Panc1 (cell line): ENCODE measurements at regions not wholly inside any gene's neighbourhood (a gene's known extent, or its start where the extent isn't known, plus 50 kb on each side); places are given as distances from the start of the nearest gene placed in this dataset.

Experiments
- ATAC-seq: fragments of 200-7000 bp; cut with Tn5 transposase; 2 replicates; pipeline ENCODE4 v1.9.1; 2020; ENCODE audit warnings: mild to moderate bottlenecking, moderate library complexity
- BruUV-seq: library from RNA; stranded (reverse); fragments of 400-500 nt; replicated peaks from 2 replicates; lab custom pipeline; 2021; lab: Mats Ljungman, UMichigan
- CTCF ChIA-PET: fragments of 300-600 bp; sonication (Branson Sonifier 250); formaldehyde crosslinking; loops from one replicate; lab custom pipeline; 2022; ENCODE audit warnings: antibody characterized with exemption; lab: Charles Lee
- POLR2A ChIA-PET: fragments of 300-600 bp; sonication (Branson Sonifier 250); formaldehyde crosslinking; loops from one replicate; lab custom pipeline; 2022; ENCODE audit warnings: antibody characterized with exemption; lab: Charles Lee
- DNase-seq: peaks from one replicate; pipeline ENCODE4 v3.0.0-alpha.2; 2010; ENCODE audit warnings: low read depth, low spot score
- H3K27ac ChIP-seq: 2 replicates; pipeline ENCODE4 v1.5.1; 2011; ENCODE audit warnings: mild to moderate bottlenecking, low read length, inconsistent platforms
- H3K27me3 ChIP-seq: fragments of 200-500 bp; sonication (Bioruptor generic); 2 replicates; pipeline ENCODE4 v1.6.0; 2014; ENCODE audit warnings: low read length, inconsistent platforms; ENCODE audit not compliant: control insufficient read depth, insufficient read depth
- H3K36me3 ChIP-seq: fragments of 200-500 bp; sonication (Bioruptor generic); 2 replicates; pipeline ENCODE4 v1.5.1; 2014; ENCODE audit warnings: inconsistent platforms, mild to moderate bottlenecking, low read length, moderate library complexity; ENCODE audit not compliant: control insufficient read depth, insufficient read depth
- H3K4me1 ChIP-seq: 2 replicates; pipeline ENCODE4 v1.5.1; 2011; ENCODE audit warnings: inconsistent platforms, mild to moderate bottlenecking, low read length, moderate library complexity; ENCODE audit not compliant: control insufficient read depth, insufficient read depth
- H3K4me3 ChIP-seq, 2 experiments: 2 replicates each; pipeline ENCODE4 v1.5.1; 2011 to 2012; ENCODE audit warnings: low read depth in 2 of 2, low read length in 2 of 2, mild to moderate bottlenecking in 2 of 2, inconsistent platforms in 1 of 2, moderate library complexity in 1 of 2
- H3K9me3 ChIP-seq: fragments of 200-500 bp; sonication (Bioruptor generic); 2 replicates; pipeline ENCODE4 v1.5.1; 2014; ENCODE audit warnings: low read depth, mild to moderate bottlenecking, inconsistent platforms, low read length, moderate library complexity; ENCODE audit not compliant: control insufficient read depth, insufficient read depth
- CTCF ChIP-seq: fragments of 450-650 bp; IDR thresholded peaks from 2 replicates; pipeline ENCODE4 v1.5.1; 2017; ENCODE audit warnings: mild to moderate bottlenecking
- POLR2AphosphoS5 ChIP-seq: IDR thresholded peaks from 2 replicates; pipeline ENCODE4 v1.6.1; 2012; ENCODE audit warnings: mild to moderate bottlenecking, low read depth, low read length, moderate library complexity
- REST ChIP-seq, 2 experiments: IDR thresholded peaks; 2 replicates each; pipeline ENCODE4 v1.6.1; 2011 to 2012; ENCODE audit warnings: low read depth in 2 of 2, control low read depth in 1 of 2, low read length in 1 of 2, mild to moderate bottlenecking in 1 of 2, moderate library complexity in 1 of 2; ENCODE audit not compliant: insufficient read depth in 1 of 2
- SIN3A ChIP-seq: IDR thresholded peaks from 2 replicates; pipeline ENCODE4 v1.6.1; 2012; ENCODE audit warnings: low read depth, mild to moderate bottlenecking, low read length, moderate library complexity, borderline replicate concordance; ENCODE audit not compliant: insufficient read depth
- TCF7L2 ChIP-seq: IDR thresholded peaks from 2 replicates; pipeline ENCODE4 v1.6.1; 2011; ENCODE audit warnings: mild to moderate bottlenecking, low read depth, low read length, inconsistent platforms
- in situ Hi-C: cut with HindIII; loops from 2 replicates; pipeline ENCODE4 v1.10.0; 2016; ENCODE audit warnings: low sequenced_read_pairs, low pct_unique_long_range_greater_than_20kb
- intact Hi-C: fragments of 100-400 bp; cut with micrococcal nuclease; formaldehyde crosslinking; loops from one replicate; pipeline ENCODE4 v1.10.0; 2022; ENCODE audit not compliant: unreplicated experiment

- DNase-seq = peak; percentile 7
- in situ Hi-C loops = no loop called here
Observed at GRCh38 chr2:5453220-5454050, 238.7 kb upstream of the SOX11 start.

GRCh38 chr2:5454051-5454390 is 238.2 kb upstream of the SOX11 start:
- Histone ChIP-seq H3K27ac (no peak overlapping the region), H3K4me3 (no peak overlapping the region), H3K27me3 (no peaks in the 10 kb centered on the region), H3K4me1 (no peaks in the 10 kb centered on the region), H3K36me3 (no peaks in the 10 kb centered on the region), H3K9me3 (no peaks in the 10 kb centered on the region)
- CTCF ChIA-PET = no interaction called here
- POLR2A ChIA-PET = no interaction called here
- in situ Hi-C loops (no loop called here), intact Hi-C loops (no loop called here)
- no TSS peak for BruUV-seq
- TF ChIP-seq TCF7L2 (no peak), CTCF (no peak), POLR2AphosphoS5 (no peak), SIN3A (no peak), REST (IDR thresholded peaks at IDR 0.05; ENCODE audit: insufficient read depth in 1 of 2, low read depth in 2 of 2, low read length in 1 of 2) (no peak)
- DNase-seq (no peak), ATAC-seq (no peak)

More at GRCh38 chr2:5453220-5454050, 238.7 kb upstream of the SOX11 start:
- TF ChIP-seq POLR2AphosphoS5 (no peak), REST (IDR thresholded peaks at IDR 0.05; ENCODE audit: insufficient read depth in 1 of 2, low read depth in 2 of 2, low read length in 1 of 2) (no peak), CTCF (no peak), TCF7L2 (no peak), SIN3A (no peak)
- POLR2A ChIA-PET = no interaction called here
- H3K4me3 ChIP-seq = no peak overlapping the region
- H3K9me3 ChIP-seq = no peaks in the 10 kb centered on the region
- no peak overlapping the region for H3K27ac ChIP-seq
- H3K27me3 ChIP-seq = no peaks in the 10 kb centered on the region
- CTCF ChIA-PET = no interaction called here
- H3K36me3 ChIP-seq = no peaks in the 10 kb centered on the region
- no TSS peak for BruUV-seq
- ATAC-seq = no peak
- intact Hi-C loops = no loop called here
- no peaks in the 10 kb centered on the region for H3K4me1 ChIP-seq
